Stomach (tissue), 8 donors: ENCODE measurements at regions not wholly inside any gene's neighbourhood (a gene's known extent, or its start where the extent isn't known, plus 50 kb on each side); places are given as distances from the start of the nearest gene placed in this dataset.

Experiments
- DNase-seq, 2 donors: peaks; one replicate each; pipeline versions ENCODE4 v3.0.0 to v3.0.0-alpha.2; 2013 to 2019
- H3K27ac ChIP-seq, 5 donors: fragments of 200-600 bp in 4 of 5; sonication (generic) in 4 of 5; one replicate each; pipeline ENCODE4 v1.5.1; 2013 to 2019; ENCODE audit warnings: mild to moderate bottlenecking in 1 of 5, moderate library complexity in 1 of 5
- H3K27me3 ChIP-seq, 3 donors: fragments of 200-600 bp; sonication (generic); one replicate each; pipeline ENCODE4 v1.5.1; 2017 to 2019; ENCODE audit warnings: mixed run types in 1 of 3
- H3K36me3 ChIP-seq, 4 donors: fragments of 200-600 bp; sonication (generic); 1 replicate in 3 of 4; 2 replicates in 1 of 4; pipeline ENCODE4 v1.5.1; 2016 to 2019
- H3K4me1 ChIP-seq, 4 donors: fragments of 200-600 bp; sonication (generic); one replicate each; pipeline ENCODE4 v1.5.1; 2016 to 2019
- H3K4me3 ChIP-seq, 4 donors: fragments of 200-600 bp; sonication (generic) in 3 of 4; one replicate each; pipeline ENCODE4 v1.5.1; 2016 to 2019; ENCODE audit warnings: mild to moderate bottlenecking in 1 of 4
- H3K9me3 ChIP-seq, 4 donors: fragments of 200-600 bp; sonication (generic); one replicate each; pipeline ENCODE4 v1.5.1; 2016 to 2019
- CTCF ChIP-seq, 7 experiments: fragments of 450-650 bp in 4 of 7; fragments of 200-600 bp in 3 of 7; sonication (generic) in 3 of 7; IDR thresholded peaks; one replicate each; pipeline ENCODE4 v1.5.1; 2016 to 2019; ENCODE audit warnings: antibody characterized with exemption in 7 of 7, control low read depth in 2 of 7, mild to moderate bottlenecking in 1 of 7
- EP300 ChIP-seq: sonication (generic); formaldehyde crosslinking; IDR thresholded peaks from one replicate; pipeline ENCODE4 v1.6.1; 2017; ENCODE audit warnings: antibody characterized with exemption
- POLR2A ChIP-seq, 4 donors: fragments of 450-650 bp; IDR thresholded peaks; one replicate each; pipeline ENCODE4 v1.6.1; 2016; ENCODE audit warnings: antibody characterized with exemption in 4 of 4, control low read depth in 2 of 4, mild to moderate bottlenecking in 1 of 4, moderate library complexity in 1 of 4
- POLR2AphosphoS5 ChIP-seq, 3 donors: sonication (generic); formaldehyde crosslinking; IDR thresholded peaks; one replicate each; pipeline ENCODE4 v1.6.1; 2016; ENCODE audit warnings: antibody characterized with exemption in 3 of 3
- WGBS, 5 donors: extraction: QIAGEN DNeasy Blood & Tissue Kit in 3 of 5; methylation state at CpG; one replicate each; pipeline versions ENCODE4 v1.1.5 to v1.1.7; 2013 to 2018; 5-methylcytosine and 5-hydroxymethylcytosine counted together
- intact Hi-C: fragments of 100-400 bp; cut with DNase I; formaldehyde crosslinking; loops from one replicate; pipeline ENCODE4 v1.15.1; 2023; ENCODE audit warnings: low total_unique reads
- donor health status: healthy with polysubstance abuse.
- donor health status: Bipolar disorder and iron deficiency.
- donor health status: healthy.

GRCh38 chr3:78497767-78498166 lies 1270.0 kb downstream of the ROBO1 start:
- intact Hi-C loops, result no loop called here
- TF ChIP-seq POLR2AphosphoS5 (IDR thresholded peaks at IDR 0.05) (no peak), POLR2A (IDR thresholded peaks at IDR 0.05) (no peak), CTCF (IDR thresholded peaks at IDR 0.05) (no peak), EP300 (no peak)
- peak in 1 of 2 donors; percentile 16 for DNase-seq
- Histone ChIP-seq H3K4me1 (no peaks in the 10 kb centered on the region), H3K36me3 (no peaks in the 10 kb centered on the region), H3K9me3 (no peaks in the 10 kb centered on the region), H3K4me3 (no peak overlapping the region), H3K27ac (no peak overlapping the region), H3K27me3 (no peaks in the 10 kb centered on the region)
- 68 to 83% (median 80%) methylated on average over 2 of the region's 2 CpGs for WGBS, 5 donors

DNA sequence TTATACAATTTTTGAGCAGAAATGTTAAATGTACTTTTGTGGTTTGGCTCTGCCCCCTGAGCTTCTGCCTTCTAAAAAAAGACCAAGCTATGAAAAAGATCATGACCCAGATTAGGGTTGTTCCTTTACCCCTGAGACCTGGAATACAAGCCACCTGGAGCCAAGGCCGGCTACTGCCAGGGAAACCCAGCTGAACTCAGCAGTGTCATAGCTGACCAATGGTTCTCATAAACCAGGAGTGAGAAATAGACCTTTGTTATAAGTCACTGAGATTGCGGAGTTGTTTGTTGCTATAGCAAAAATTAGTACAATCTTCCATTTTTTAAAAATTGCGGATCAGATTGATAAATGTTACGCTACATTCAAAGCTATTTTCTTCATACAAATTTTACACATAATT lies 1261.7 kb downstream of the ROBO1 start:
- Histone ChIP-seq H3K27me3 (no peaks in the 10 kb centered on the region), H3K27ac (no peak overlapping the region), H3K4me3 (no peak overlapping the region), H3K36me3 (no peaks in the 10 kb centered on the region), H3K9me3 (no peaks in the 10 kb centered on the region), H3K4me1 (peaks cover 0 to 9% (median 2%) of the 10 kb centered on the region in 4 donors)
- intact Hi-C loops, result no loop called here
- DNase-seq, result no peak
- TF ChIP-seq CTCF (IDR thresholded peaks at IDR 0.05) (no peak), EP300 (no peak), POLR2A (IDR thresholded peaks at IDR 0.05) (no peak), POLR2AphosphoS5 (IDR thresholded peaks at IDR 0.05) (no peak)
- WGBS, 5 donors, result 65 to 85% (median 71%) methylated on average over 4 of the region's 4 CpGs

DNA sequence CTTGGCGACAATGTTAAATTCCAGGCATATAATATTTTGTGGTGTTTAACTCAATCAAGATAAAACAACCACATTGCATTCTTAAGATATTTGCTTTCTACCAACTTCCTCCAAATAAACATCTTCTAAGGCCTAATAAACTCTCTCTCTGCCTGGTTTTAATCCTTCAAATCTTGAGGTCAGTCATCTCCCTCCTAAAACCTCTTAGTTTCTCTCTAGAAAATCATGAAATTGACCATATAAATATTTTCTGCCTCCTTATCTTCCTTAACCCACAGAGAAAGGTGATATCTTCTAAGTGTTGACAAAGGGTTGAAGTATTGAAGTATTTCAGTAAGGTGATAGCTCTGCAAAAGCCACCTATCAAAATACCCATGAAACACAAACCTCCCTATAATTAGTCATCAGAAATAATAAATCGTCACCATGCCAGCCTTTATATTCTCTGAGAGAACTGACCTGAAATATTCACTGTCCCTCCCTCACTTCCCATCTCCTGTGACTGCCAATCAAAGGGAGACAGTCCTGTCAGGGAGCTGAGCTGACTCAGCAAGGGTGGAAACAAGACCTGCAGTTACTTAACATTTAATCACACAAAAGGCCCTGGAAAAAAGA lies 1261.1 kb downstream of the ROBO1 start:
- 36 to 50% (median 43%) methylated on average over 2 of the region's 2 CpGs for WGBS, 5 donors
- Histone ChIP-seq H3K9me3 (no peaks in the 10 kb centered on the region), H3K27ac (no peak overlapping the region), H3K4me3 (no peak overlapping the region), H3K27me3 (no peaks in the 10 kb centered on the region), H3K36me3 (no peaks in the 10 kb centered on the region), H3K4me1 (peaks cover 0 to 9% (median 2%) of the 10 kb centered on the region in 4 donors)
- intact Hi-C loops, result no loop called here
- no peak for DNase-seq
- no peak for TF ChIP-seq CTCF (IDR thresholded peaks at IDR 0.05)
- TF ChIP-seq POLR2A (IDR thresholded peaks at IDR 0.05), result no peak
- TF ChIP-seq POLR2AphosphoS5 (IDR thresholded peaks at IDR 0.05), result no peak

DNA sequence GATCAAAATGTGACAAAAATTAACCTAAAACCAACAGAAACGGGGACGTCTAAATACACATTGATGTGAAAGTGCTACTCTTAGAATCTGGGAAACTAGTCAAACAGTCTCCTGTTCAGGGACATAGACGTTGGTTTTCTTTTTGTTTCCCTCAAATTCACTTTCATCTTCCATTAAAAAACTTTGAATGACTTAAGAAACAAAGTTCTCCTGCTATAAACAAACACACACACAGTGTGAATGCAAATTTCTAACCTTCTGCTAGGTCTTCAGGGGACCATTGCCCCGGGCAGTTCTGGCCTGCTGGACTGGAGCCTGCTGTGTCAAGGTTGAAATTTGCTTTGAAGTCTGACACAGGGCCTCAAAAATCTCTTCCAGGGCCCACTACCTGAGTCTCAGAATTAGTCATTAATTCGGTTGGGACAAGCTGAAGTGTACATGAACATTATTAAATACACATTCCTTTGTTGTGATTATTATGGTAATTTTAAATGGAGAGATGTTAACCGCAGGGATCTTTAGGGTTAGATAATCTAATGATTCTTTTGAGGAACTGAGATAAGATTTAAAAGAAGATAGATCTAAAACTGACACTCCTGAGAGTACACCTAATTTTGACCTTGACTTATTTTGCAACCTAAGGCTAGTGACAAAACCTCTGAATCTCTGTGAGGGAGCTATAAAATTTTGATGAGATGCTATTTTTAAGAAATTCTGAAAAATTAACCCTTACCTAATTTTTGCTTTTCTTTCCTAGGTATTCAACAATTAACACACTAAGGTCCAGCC lies 1260.4 kb downstream of the ROBO1 start:
- Histone ChIP-seq H3K4me1 (peaks cover 0 to 9% (median 2%) of the 10 kb centered on the region in 4 donors), H3K36me3 (no peaks in the 10 kb centered on the region), H3K27me3 (no peaks in the 10 kb centered on the region), H3K27ac (no peak overlapping the region), H3K4me3 (no peak overlapping the region), H3K9me3 (no peaks in the 10 kb centered on the region)
- TF ChIP-seq CTCF (IDR thresholded peaks at IDR 0.05) (no peak), POLR2A (IDR thresholded peaks at IDR 0.05) (no peak), EP300 (no peak), POLR2AphosphoS5 (IDR thresholded peaks at IDR 0.05) (no peak)
- no peak for DNase-seq
- 33 to 40% (median 40%) methylated on average over 6 of the region's 6 CpGs for WGBS, 5 donors
- intact Hi-C loops, result no loop called here
